ENCODE measurements at regions not wholly inside any gene's neighbourhood (a gene's known extent, or its start where the extent isn't known, plus 50 kb on each side); places are given as distances from the start of the nearest gene placed in this dataset.

DNA sequence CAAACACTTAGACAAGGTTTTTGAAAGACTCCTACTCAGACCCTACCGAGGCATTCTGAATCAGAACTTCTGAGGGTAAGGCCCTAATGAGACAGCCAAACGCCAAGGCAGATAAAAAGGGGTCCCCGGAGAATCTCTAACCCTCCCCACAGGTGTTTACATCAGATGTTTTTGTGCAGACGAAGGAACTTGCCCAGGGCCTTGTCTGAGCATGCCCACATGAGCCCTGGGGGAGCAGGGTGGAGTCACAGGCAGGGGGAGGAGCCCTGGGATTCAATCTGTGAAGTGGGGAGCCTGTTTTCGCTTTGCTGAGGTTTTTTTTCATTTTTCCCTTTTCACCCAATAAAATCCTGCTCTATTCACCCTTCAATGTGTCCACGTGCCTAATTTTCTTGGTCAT, 61.6 kb upstream of the MED4 start:
- no peaks in the 10 kb centered on the region for H4K20me1 ChIP-seq (ENCODE audit: insufficient read depth, low read length)
- ChIA-PET POLR2A (no interaction called here), CTCF (ENCODE audit: low intra/inter-chr PET ratio, low total read pairs) (no interaction called here)
- WGBS (ENCODE audit: low lambda C conversion rate) = 88% methylated on average over 6 of the region's 6 CpGs
- H3K27ac ChIP-seq (ENCODE audit: extremely low read length, insufficient read depth, low read length) = no peak overlapping the region
- no peaks in the 10 kb centered on the region for H3K79me2 ChIP-seq (ENCODE audit: insufficient read depth, low read length)
- no peak overlapping the region for H3K4me3 ChIP-seq (replicated peaks in 1 of 3; ENCODE audit: insufficient read depth in 1 of 3, low read depth in 2 of 3, low read length in 3 of 3)
- BruUV-seq (replicated peaks) = no TSS peak
- no peak overlapping the region for H3K4me2 ChIP-seq (ENCODE audit: low read depth, low read length)
- H3K36me3 ChIP-seq (replicated peaks in 1 of 2; ENCODE audit: control insufficient read depth in 1 of 2, insufficient read depth in 2 of 2, low read length in 2 of 2) = no peaks in the 10 kb centered on the region
- TF ChIP-seq MNT (IDR thresholded peaks at IDR 0.05) (peak; percentile 28; the same call in 1 of the 2 replicates), THYN1 (CRISPR knock-in tag; IDR thresholded peaks at IDR 0.05; ENCODE audit: borderline replicate concordance, low read depth) (no peak)
- in situ Hi-C loops (cut with HindIII; ENCODE audit: extremely low pct_ligation_motif_present, low pct_unique_long_range_greater_than_20kb) = no loop called here
- no peak overlapping the region for H2AFZ ChIP-seq (ENCODE audit: low read length)
- DNase-seq (ENCODE audit: low spot score) (no peak), ATAC-seq (no peak), FAIRE-seq (no peak)
- no peaks in the 10 kb centered on the region for H3K9me3 ChIP-seq (ENCODE audit: low read length)
- H3K27me3 ChIP-seq (ENCODE audit: control insufficient read depth in 1 of 2, insufficient read depth in 2 of 2, low read length in 2 of 2) = no peaks in the 10 kb centered on the region
- H3K9ac ChIP-seq (ENCODE audit: insufficient read depth, low read depth, low read length) = no peak overlapping the region
- intact Hi-C loops (cut with micrococcal nuclease; ENCODE audit: unreplicated experiment) = no loop called here
- H3K4me1 ChIP-seq (ENCODE audit: insufficient read depth, low read length) = peaks cover 41% of the 10 kb centered on the region

DNA sequence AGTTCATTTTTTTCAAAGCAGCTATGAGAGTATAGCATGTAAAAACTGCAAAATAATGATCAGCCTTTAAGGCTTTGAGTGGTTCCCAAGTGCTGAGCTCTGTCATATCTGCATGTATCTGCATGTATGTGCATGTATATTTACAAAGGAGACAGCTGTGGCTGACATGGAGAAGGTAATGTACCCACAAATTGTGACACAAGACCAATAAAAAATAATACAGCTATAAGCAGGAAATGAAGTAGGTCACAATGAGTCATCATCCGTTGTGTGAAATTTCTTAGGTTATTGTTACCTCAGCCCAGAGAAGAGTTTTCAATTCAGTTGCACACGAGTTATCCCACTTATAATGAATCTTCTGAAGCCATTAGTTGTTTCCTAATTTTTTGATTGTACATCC, 60.9 kb upstream of the MED4 start:
- no peaks in the 10 kb centered on the region for H3K9me3 ChIP-seq (ENCODE audit: low read length)
- peaks cover 41% of the 10 kb centered on the region for H3K4me1 ChIP-seq (ENCODE audit: insufficient read depth, low read length)
- no peak for DNase-seq (ENCODE audit: low spot score)
- ATAC-seq = no peak
- H3K9ac ChIP-seq (ENCODE audit: insufficient read depth, low read depth, low read length) = no peak overlapping the region
- WGBS (ENCODE audit: low lambda C conversion rate) = 77% methylated on average over 2 of the region's 2 CpGs
- H3K4me3 ChIP-seq (replicated peaks in 1 of 3; ENCODE audit: insufficient read depth in 1 of 3, low read depth in 2 of 3, low read length in 3 of 3) = no peak overlapping the region
- in situ Hi-C loops (cut with HindIII; ENCODE audit: extremely low pct_ligation_motif_present, low pct_unique_long_range_greater_than_20kb) (no loop called here), intact Hi-C loops (cut with micrococcal nuclease; ENCODE audit: unreplicated experiment) (no loop called here)
- H3K4me2 ChIP-seq (ENCODE audit: low read depth, low read length) = no peak overlapping the region
- no peak for FAIRE-seq
- no peaks in the 10 kb centered on the region for H3K27me3 ChIP-seq (ENCODE audit: control insufficient read depth in 1 of 2, insufficient read depth in 2 of 2, low read length in 2 of 2)
- POLR2A ChIA-PET = interaction anchor here (0.7 kb wide), 1 partner anchor 348 kb away, joined by 4 read pairs; no protein-coding TSS in a partner anchor
- H3K27ac ChIP-seq (ENCODE audit: extremely low read length, insufficient read depth, low read length) = no peak overlapping the region
- no peaks in the 10 kb centered on the region for H4K20me1 ChIP-seq (ENCODE audit: insufficient read depth, low read length)
- H3K36me3 ChIP-seq (replicated peaks in 1 of 2; ENCODE audit: control insufficient read depth in 1 of 2, insufficient read depth in 2 of 2, low read length in 2 of 2) = no peaks in the 10 kb centered on the region
- H3K79me2 ChIP-seq (ENCODE audit: insufficient read depth, low read length) = no peaks in the 10 kb centered on the region
- no peak overlapping the region for H2AFZ ChIP-seq (ENCODE audit: low read length)
- no TSS peak for BruUV-seq (replicated peaks)
- CTCF ChIA-PET (ENCODE audit: low intra/inter-chr PET ratio, low total read pairs) = no interaction called here
- TF ChIP-seq FOSL1 (CRISPR knock-in tag; IDR thresholded peaks at IDR 0.05; ENCODE audit: borderline replicate concordance) (no peak), ZNF841 (CRISPR knock-in tag; IDR thresholded peaks at IDR 0.05; ENCODE audit: borderline replicate concordance) (no peak), PAWR (CRISPR knock-in tag; IDR thresholded peaks at IDR 0.05; ENCODE audit: borderline replicate concordance) (no peak), HMGA1 (CRISPR knock-in tag; conservative IDR thresholded peaks at IDR 0.05) (no peak), CHD4 (IDR thresholded peaks at IDR 0.05; ENCODE audit: borderline replicate concordance, low read length) (no peak), ZNF652 (CRISPR knock-in tag; IDR thresholded peaks at IDR 0.05; ENCODE audit: borderline replicate concordance, low read depth) (no peak), ZNF280B (CRISPR knock-in tag; IDR thresholded peaks at IDR 0.05; ENCODE audit: borderline replicate concordance) (no peak)
- TF ChIP-seq, protein P1, sequence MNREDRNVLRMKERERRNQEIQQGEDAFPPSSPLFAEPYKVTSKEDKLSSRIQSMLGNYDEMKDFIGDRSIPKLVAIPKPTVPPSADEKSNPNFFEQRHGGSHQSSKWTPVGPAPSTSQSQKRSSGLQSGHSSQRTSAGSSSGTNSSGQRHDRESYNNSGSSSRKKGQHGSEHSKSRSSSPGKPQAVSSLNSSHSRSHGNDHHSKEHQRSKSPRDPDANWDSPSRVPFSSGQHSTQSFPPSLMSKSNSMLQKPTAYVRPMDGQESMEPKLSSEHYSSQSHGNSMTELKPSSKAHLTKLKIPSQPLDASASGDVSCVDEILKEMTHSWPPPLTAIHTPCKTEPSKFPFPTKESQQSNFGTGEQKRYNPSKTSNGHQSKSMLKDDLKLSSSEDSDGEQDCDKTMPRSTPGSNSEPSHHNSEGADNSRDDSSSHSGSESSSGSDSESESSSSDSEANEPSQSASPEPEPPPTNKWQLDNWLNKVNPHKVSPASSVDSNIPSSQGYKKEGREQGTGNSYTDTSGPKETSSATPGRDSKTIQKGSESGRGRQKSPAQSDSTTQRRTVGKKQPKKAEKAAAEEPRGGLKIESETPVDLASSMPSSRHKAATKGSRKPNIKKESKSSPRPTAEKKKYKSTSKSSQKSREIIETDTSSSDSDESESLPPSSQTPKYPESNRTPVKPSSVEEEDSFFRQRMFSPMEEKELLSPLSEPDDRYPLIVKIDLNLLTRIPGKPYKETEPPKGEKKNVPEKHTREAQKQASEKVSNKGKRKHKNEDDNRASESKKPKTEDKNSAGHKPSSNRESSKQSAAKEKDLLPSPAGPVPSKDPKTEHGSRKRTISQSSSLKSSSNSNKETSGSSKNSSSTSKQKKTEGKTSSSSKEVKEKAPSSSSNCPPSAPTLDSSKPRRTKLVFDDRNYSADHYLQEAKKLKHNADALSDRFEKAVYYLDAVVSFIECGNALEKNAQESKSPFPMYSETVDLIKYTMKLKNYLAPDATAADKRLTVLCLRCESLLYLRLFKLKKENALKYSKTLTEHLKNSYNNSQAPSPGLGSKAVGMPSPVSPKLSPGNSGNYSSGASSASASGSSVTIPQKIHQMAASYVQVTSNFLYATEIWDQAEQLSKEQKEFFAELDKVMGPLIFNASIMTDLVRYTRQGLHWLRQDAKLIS (CRISPR knock-in tag; IDR thresholded peaks at IDR 0.05) = no peak
- TF ChIP-seq, protein P2, sequence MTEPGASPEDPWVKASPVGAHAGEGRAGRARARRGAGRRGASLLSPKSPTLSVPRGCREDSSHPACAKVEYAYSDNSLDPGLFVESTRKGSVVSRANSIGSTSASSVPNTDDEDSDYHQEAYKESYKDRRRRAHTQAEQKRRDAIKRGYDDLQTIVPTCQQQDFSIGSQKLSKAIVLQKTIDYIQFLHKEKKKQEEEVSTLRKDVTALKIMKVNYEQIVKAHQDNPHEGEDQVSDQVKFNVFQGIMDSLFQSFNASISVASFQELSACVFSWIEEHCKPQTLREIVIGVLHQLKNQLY (CRISPR knock-in tag; IDR thresholded peaks at IDR 0.05) = no peak

Measured in HepG2 (cell line).